ENCODE measurements at regions not wholly inside any gene's neighbourhood (a gene's known extent, or its start where the extent isn't known, plus 50 kb on each side); places are given as distances from the start of the nearest gene placed in this dataset.
A peak's percentile ranks its signal among the peaks of the same experiment; 100 is the strongest.

DNA sequence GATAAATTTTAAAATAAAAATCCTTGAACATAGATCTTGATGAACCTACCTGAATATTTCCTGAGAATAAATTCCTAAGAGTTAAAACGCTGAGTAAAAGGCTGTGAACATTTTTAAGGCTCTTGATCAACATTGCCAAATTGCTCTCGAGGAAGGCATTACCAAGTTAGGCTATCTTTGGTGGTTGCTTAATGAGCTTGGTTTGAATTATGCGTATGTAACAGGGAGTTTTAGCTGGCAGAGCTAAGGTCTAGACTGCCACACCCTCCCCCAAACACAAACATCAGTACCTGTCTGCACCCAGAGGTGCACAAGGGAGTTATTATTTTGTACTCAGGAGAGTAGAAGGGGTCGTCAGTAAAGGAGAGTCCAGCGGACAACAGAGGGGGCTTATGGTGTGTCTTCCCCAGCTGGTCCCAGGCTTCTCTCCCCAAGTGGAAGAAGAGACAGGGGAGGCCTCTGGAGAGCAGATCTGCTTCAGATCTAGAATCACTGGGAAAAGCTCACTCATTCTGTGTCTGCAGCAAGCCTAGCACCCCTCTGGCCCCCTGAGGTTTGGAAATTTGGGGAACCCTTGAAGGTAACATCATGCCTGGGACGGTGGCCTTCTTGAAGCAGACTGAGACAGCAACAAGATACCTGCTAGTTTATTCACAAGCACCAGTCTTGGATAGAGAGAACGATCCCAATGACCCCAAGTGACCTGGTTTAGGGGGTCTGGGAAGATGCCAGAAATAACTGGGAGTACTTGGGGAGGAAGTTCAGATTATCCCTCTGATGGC is 197.2 kb upstream of the ID2 start:
- no peak for DNase-seq

DNA sequence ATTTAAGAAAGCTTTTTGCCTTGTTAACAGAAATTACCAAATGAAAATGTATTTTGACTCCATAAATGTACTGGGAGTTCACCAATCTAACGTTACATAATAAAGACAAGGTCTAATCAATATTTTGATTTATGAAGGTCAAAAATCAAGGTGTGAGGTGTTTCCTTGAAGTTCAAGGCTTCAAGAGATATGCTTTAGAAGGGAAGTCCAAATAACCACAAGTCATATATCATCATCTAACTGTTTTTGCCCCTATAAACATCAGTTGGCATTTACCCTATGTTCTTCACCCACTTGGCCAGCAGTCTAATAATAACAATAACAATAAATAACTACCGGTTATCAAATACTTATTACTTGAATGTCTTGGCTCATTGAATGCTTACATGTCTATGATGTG is 196.1 kb upstream of the ID2 start:
- no peak for DNase-seq

DNA sequence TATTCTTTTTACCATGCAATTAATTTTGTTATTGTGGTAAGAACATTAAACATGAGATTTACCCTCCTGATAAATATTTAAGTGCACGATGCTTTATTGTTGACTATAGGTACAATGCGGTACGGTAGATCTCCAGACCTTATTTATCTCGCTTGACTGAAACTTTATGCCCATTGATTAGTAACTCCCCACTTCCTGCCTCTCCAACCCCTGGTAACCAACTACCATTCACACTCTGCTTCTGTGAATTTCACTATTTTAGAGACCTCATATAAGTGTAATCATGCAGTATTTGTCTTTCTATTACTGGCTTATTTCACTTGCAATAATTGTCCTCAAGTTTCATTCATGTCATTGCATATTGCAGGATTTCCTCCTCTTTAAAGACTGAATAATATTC is 195.7 kb upstream of the ID2 start:
- no peak for DNase-seq

DNA sequence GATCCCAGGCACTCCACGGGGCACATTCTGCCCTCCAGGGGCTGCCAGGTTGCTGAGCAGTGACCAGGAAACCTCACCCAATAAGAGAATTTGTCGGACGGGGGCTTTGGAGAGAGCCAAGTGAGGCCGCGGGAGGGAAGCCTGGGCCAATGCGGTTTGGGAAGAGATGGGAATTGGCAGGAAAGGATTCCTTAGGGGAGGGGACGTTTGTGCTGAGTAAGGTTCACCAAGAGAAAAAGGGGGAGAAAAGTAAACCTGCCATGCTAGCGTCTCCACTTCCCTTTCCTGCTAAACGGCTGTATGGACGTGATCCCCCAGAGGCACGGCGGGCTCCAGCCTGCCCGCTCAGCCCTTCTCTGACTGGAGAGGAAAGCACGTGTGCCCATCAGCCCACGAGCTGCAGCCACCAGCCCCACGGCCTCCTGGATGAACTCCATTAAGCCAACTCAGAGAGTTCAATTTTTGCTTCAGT is 194.4 kb upstream of the ID2 start:
- no peak for DNase-seq

DNA sequence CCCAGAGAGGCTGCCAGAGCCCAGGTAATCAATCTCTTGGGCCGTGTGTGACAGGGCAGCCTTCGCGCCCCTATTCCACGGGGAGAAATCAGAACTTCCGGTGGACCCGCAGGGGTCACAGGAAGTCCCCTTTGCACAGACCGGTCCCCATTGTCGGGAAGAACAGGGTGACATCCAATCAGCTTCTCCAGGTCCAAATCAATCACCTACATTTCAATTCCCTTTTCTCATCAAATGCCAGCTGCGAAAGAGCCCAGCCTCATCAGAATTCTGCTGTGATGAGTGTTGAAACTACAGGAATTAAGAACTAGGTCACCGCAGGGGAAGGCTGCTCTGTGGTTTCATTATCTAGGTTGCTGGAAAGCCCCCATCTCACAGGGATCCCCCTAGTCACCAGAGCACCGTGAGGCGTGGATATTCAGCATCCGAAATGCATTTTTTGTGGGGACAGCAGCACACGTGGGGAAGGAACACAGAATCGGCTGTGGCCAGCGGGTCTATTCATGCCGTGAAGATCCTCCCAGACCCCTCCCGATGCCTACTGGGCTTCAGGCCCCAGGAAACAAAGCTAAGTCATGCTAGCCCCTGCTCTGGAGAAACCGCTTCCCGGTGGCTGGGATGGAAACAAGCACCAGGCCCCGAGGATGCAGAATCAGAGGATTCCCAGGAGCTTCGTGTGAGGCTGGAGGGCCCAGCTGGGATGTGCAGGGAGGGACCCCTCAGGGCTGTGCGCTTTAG is 193.7 kb upstream of the ID2 start:
- DNase-seq: no peak

DNA sequence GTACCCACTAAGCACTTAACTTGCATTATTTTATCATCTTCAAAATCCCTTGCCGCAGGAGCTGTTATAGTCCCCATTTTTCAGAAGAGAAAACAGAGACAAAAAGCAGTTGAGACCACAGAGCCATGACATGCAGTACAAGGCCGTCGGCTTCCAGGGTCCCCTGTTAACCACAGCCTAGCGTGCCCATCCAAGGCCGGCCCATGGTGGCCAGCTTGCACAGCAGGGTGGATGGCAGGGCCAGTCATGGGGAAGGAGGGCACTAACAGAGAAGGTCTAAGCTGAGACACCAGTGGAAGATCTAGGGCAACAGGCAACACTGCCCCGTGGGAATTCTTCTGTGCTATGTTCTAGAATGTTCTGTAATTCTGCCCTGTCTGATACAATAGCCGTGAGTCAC is 192.6 kb upstream of the ID2 start:
- no peak for DNase-seq

DNA sequence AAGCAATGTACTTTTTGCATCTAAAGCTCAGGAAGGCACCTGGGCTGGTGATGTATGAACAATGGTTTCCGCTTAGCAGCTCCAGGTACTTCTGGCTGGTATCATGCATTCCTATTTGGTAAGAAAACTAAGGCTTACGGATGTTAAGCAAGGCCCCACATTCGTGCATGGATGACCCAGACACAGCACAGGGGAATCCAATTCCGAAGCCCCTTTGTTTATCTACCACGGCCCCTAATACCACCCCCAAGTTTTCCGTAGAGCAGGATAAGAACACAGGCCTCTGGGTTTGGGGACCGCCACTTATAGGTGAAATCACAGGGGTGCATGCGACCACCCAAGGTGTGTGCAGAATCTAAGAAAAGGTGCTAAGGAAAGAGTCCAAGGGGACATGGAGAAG is 192.1 kb upstream of the ID2 start:
- no peak for DNase-seq

DNA sequence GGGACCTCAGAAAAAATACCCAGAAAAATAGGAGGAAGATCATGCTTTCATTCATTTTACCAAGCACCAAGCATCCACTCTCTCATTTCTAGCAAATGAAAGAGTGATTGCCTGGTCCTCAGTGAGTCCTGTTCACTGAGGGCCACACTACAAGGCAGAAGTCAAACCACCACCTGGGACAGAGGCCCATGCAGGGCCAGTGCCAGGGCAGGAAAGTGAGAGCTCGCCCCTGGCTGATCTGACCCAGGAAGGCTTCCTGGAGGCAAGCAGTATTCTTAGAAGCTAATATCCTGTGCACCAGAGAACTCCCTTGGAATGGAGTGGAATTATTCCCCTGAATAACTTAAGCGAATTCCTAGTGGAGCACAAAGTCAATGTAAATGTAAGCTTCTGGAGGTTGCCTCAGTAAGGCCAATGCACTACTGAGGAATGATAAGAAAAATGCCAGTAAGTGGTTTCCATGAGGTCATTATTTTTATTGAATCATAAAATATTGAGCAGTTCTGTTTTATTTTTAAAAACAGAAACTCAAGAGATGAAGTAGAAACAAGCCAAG is 191.6 kb upstream of the ID2 start:
- DNase-seq: no peak

DNA sequence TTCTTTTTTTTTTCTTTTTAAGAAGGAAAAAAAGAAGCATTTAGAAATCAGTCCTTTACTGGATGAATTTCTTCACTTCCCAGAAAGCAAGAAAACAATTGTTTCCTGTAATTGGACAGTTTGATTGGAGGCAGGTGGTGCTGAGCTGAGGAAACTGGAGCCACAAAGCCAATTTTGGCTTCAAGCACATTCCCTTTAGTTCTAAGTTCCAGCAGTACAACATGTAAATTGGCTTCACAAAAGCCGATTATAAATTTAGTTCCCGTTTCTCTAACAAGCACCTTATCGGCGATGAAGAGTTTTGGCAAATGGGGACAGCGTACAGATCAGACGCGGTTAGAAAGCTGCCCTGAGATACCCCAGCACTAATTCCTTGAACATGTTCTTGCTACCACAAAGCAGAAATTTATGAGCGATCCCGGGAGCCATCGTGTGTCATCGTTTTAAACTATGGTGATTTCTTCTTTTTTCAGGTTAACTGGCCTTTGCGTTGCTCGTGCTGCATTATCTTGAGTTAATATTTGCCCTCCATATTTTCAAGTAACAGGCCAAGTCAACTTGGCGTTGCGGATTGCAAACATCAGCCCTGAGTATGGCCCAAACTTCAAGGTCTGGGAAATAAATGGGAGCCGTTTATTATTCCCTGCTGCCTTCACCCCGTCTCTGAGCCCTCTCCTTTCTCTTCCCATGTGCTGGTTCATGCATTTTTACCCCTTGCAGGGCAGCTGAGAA is 190.4 kb upstream of the ID2 start:
- DNase-seq: peak; percentile 46

DNA sequence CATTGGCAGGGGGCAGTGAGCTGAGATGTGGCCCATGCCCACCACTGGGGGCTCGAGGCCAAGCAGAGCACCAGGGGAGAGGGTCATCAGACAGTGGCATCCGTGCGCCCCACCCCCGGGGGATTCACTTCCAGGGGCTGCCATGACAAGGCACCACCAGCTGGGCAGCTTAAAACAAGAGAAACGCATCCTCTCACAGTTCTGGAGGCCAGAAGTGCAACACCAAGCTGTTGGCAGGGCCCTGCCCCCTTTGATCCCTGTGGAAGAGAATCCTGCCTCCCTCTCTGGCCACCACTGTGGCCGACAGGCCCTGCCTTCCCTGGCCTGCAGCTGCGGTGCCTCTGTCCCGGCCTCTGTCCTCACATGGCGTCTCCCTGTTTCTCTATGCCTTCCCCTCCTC is 187.7 kb upstream of the ID2 start:
- DNase-seq: no peak

DNA sequence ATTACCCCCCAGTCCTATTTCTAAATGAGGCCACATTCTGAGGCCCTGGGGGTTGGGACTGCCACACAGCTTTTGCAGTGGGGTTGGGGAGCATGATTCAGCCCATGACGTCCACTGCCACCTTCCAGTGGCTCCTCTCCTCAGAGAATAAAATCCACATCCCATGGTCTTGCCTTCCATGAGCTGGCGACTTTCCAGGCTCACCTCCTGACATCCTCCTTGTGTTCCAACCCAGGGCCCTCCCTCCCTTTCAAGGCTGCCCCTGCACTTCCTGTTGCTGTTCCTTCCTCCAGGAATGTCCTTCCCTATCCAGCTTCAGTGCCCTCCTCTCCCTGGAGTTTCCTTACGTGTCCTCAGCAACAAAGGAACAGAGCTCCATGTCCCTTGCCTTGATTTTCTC is 187.3 kb upstream of the ID2 start:
- no peak for DNase-seq

DNA sequence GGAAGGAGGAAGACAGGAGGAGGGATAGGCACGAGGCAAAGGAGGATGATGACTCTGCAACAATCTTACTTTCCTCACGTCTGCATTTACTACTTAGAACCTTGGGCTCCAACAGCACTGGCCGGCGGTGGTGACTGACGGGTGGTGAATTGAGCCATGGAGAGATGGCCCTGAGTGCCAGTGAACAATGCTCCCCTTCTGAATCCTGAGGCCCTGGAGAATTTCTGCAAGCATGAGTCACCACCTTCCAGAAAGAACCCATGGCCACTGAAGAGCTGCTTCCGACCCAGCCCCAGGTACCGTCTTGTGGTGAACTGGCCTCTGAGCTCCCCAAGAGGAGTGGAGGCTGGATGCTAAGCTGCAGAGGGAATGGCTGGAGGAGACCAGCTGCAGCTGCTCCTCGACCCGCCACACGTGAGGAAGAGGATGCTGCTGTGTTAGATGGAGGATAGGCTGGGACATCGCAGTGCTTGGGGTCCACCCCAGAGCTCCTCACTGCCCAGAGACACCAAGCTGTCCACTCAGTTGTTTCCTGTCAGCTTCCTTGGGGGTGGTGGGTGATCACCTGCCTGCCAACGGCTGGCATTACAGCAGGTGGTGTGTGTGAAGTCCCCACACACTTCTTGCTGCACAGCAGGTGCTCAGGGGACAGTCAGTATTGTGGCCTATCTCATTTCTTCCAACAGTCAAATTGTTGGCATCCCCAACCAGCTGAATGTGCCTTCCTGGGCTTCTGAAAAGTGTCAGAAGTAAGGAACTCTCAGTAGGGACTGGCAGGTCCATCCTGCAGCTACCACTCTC is 186.5 kb upstream of the ID2 start:
- no peak for DNase-seq

DNA sequence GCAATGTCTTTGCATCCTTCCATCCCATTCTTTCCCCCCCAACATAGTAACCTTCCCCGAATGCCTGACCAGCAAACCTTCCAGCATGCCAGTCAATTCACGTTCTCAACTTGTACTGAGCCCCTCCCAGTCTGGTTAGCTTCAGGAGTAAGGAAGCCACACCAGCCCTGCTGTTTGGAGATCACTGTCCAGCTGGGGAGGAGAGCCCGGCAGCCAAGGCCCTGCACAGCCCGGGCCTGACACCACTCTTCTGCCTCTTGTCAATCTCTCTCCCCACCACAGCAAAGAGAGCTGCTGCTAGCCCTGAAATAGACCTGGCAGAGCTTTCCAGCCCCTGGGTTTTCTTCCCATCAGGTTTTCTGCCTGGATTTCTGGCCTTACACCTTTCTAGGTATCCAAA is 185.8 kb upstream of the ID2 start:
- DNase-seq: no peak

DNA sequence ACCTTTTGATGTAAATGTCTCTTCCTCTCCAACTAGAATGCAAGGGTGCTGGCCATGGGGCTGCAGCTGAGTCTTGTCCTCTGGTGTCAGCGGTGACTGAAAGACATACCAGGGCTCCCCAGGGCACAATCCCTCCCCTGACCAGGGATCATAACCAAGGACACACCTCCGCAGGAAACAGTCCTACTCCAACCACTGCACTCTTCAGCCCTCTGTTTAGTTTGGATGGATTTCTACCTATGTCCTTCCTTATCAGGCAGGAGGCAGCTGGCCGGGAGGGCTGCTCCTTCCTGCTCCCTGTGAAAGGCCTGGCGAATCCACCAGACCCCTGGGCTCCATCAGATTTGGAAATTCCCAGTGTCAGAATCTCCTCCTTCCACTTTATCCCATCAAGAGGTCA is 185.2 kb upstream of the ID2 start:
- DNase-seq: no peak

DNA sequence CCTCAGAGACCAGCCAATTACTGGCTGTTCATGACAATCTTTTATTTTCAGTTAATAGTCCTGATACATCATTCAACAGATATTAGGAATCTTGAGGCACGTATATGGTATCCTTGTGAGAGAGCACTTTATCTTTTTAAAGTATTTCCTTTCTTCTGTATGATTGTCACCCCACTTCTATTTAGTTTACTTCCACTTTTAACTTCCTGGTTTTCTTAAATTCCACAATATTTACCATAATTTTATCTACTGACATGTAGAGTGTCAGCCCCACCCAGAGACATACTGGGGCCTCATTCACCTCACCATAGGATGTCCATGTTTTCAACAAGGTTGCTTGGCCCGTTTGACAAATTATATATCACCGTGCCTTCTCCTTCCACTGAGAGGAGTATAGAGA is 182.9 kb upstream of the ID2 start:
- no peak for DNase-seq

DNA sequence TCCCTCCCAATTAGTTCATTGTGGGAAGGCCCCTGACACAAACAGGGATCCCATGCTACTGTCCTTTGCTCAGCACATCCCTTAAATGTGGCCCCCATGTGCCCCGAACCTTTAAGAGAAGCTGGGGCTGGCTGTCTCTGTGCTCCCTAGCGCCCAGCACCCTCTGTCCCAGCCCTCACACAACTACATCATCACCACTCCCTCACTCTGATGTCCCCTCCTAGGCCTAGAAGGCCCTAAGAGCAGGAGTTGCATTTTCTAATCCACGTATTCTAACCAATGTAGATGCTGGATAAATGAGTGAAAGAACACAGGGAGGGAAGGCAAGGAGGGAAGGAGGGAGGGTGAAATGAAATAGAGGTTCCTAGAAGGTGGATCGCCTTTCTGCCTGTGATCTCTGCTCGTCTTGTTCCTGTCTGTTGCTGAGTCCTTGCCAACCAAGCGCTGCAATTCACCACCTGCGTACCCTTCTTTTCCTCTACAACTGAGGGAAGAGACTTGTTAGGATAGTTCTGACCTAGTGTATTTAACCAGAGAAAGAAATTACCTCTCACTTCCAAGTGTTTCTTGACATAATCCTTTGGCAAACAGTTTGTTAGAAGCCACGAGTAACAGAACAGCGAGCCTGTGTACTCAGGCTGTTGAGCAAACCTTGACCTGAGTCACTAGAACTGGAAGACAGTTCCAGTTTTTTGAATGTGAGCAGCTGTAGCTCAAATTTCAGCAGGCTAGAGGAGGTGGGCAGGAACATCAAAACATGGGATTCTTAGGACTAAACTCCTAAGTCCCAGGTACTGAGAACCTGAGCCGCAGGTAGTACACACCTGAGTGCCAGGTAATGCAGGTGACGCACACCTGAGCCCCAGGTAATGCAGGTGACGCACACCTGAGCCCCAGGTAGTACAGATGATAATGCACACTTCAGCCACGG is 181.5 kb upstream of the ID2 start:
- DNase-seq: no peak

DNA sequence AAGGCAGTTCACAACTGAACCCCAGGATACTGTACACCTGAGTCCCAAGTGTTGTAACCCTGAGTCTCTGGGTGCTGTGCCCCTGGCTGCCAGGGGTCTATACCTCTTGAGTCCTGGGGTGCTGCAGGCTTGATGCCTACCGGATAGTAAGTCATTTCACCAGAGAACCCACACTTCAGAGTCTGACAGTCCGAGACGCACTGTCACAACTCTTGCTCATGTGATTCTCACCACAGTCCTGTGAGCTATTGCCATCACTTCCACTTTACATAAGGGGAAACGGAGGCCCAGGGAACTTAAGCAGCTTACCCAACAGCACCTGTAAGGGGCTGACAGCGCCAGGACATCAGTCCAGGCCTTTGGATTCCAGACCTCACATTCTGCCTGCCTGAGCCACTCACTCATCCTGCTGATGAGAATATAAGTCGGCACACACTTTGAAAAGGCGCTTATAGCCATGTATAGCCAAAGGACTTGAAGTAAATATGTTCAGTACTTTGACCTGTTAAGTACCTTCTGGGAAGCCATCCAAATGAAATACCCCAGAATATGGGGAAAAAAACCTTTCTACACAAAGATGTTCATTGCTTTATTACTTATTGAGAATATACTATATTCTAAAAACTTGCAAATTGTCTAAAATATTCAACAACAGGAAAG is 180.7 kb upstream of the ID2 start:
- DNase-seq: no peak

DNA sequence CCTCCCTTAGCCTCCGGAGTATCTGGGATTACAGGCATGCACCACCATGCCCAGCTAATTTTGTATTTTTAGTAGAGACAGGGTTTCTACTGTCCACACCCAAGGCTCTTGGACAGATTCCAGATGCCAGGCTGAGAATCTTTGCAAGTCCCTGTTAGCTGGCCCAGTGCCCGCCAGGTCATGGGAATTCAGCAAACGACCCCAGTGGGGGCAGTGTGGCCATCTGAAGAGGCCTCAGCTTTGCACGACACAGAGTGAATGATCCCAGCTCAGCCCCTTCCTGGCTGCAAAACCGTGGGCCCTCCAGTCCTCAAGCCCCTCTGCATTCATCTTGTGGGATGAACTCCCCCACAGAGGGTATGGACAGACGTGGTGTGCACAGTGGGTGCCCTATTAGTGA is 179.5 kb upstream of the ID2 start:
- no peak for DNase-seq

DNA sequence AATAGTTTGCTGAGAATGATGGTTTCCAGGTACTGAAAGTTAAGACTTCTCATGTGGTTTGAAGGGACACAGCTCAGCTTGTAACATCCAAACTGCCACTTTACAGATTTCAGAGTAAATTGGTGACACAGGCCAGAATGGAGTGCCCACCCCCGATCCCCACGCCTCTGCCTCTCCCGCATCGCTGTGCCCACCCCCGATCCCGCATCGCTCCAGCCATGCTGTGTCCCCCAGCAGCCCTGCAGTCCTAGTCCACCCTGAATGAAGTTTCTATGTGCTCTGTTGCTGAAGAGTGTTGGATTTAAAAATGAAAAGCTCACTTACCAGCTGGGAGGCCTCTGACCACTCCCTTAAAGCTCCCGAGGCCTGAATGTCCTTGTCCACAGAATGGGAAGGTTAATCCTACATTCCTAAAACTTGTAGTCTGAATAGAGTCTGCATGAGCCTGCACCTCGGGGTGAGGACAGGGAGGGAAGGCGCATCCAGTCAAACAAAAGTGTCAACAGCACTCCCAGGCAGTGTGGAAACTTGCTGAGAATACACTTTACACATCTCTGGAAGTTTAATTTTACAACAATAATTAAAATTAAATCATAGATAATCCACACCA is 176.4 kb upstream of the ID2 start:
- DNase-seq: no peak

DNA sequence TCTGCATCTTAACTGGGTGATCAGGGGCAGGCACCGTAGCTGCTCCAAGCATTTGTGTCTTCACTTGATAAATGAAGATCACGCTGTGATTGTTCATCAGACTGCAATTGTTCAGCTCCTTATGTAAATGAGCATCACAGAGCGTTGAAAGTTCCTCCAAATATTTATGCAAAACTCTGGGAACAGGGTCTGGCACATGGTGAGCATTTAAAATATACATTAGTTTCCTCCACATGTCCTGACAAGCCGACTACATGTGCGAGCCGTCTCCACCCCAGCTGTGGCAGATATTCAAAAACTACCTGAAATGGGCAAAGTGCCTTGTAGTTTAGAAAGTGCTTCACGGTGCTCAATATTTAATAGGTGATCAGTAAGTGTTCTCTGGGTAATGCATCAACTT is 175.1 kb upstream of the ID2 start:
- no peak for DNase-seq

DNA sequence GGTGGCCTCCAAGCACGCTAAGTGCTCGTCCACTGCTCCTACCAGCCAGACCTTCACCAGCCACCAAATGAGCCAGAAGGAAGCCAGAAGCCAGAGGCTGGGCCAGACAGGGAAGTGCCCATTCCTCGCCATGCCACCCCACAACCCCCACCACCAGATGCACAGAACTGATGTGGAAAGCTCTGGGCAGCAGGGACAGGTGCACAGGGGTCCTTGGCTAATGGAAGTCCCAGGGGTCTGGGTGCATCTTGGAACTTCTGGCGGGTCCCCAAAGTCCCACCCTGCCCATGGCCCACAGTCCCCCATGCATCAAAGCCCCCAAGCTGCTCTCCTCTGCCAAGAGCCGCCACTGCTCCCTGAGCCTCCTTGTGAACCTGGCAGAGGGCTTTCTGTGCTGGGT is 173.1 kb upstream of the ID2 start:
- DNase-seq: no peak
